Tibial nerve (tissue), 3 donors: ENCODE measurements at regions not wholly inside any gene's neighbourhood (a gene's known extent, or its start where the extent isn't known, plus 50 kb on each side); places are given as distances from the start of the nearest gene placed in this dataset.

ENCODE experiments used
- CTCF ChIP-seq, 5 experiments: fragments of 200-600 bp in 3 of 5; fragments of 450-650 bp in 2 of 5; sonication (generic) in 3 of 5; IDR thresholded peaks; one replicate each; pipeline ENCODE4 v1.5.1; 2016 to 2019; ENCODE audit warnings: antibody characterized with exemption in 5 of 5, mild to moderate bottlenecking in 3 of 5, moderate library complexity in 2 of 5
- POLR2A ChIP-seq, 2 donors: fragments of 450-650 bp; IDR thresholded peaks; one replicate each; pipeline ENCODE4 v1.6.1; 2017; ENCODE audit warnings: antibody characterized with exemption in 2 of 2, mild to moderate bottlenecking in 2 of 2, moderate library complexity in 2 of 2

GRCh38 chr13:22594041-22594440 is 586.7 kb upstream of the SGCG start:
- TF ChIP-seq CTCF (IDR thresholded peaks at IDR 0.05) (no peak), POLR2A (IDR thresholded peaks at IDR 0.05) (no peak)
